Keratinocyte (primary cell): ENCODE measurements at regions not wholly inside any gene's neighbourhood (a gene's known extent, or its start where the extent isn't known, plus 50 kb on each side); places are given as distances from the start of the nearest gene placed in this dataset.

Experiments
- EZH2 ChIP-seq: IDR thresholded peaks from one replicate; pipeline ENCODE4 v1.6.1; 2012; ENCODE audit warnings: inconsistent platforms, mild to moderate bottlenecking, low read length, moderate library complexity
- TF ChIP-seq, protein P1 (sequence below), 3 experiments: IDR thresholded peaks in 1 of 3; conservative IDR thresholded peaks in 1 of 3; optimal IDR thresholded peaks in 1 of 3; 2 replicates in 2 of 3; 3 replicates in 1 of 3; pipeline versions ENCODE3 to v1.5.1; 2011; ENCODE audit warnings: low read length in 3 of 3, mild to moderate bottlenecking in 3 of 3, moderate library complexity in 2 of 3, control low read depth in 1 of 3, inconsistent platforms in 1 of 3; ENCODE audit not compliant: insufficient read depth in 2 of 3; ENCODE audit errors: extremely low read depth in 1 of 3

DNA sequence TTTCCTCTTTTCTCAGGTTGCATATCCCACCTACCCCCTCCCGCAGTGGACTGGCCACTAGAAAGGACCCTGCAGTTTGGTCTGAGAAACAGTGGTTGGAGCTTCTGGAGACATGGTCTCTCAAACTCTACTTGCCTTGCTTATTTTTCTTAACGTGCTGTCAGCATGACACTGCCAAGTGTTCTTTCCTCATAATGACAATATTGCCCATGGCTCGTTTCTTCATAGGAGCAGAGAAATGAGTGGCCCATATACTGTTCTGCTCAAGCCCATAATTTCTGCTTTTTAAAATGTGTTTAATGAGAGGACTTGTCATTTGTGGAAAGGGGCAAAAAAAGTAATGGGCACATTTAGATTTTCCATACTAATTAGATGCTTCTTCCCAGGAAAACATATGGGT is 828.7 kb downstream of the BCL11A start:
- TF ChIP-seq, protein P1, sequence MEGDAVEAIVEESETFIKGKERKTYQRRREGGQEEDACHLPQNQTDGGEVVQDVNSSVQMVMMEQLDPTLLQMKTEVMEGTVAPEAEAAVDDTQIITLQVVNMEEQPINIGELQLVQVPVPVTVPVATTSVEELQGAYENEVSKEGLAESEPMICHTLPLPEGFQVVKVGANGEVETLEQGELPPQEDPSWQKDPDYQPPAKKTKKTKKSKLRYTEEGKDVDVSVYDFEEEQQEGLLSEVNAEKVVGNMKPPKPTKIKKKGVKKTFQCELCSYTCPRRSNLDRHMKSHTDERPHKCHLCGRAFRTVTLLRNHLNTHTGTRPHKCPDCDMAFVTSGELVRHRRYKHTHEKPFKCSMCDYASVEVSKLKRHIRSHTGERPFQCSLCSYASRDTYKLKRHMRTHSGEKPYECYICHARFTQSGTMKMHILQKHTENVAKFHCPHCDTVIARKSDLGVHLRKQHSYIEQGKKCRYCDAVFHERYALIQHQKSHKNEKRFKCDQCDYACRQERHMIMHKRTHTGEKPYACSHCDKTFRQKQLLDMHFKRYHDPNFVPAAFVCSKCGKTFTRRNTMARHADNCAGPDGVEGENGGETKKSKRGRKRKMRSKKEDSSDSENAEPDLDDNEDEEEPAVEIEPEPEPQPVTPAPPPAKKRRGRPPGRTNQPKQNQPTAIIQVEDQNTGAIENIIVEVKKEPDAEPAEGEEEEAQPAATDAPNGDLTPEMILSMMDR (optimal IDR thresholded peaks at IDR 0.05 in 1 of 3, IDR thresholded peaks at IDR 0.05 in 1 of 3, conservative IDR thresholded peaks at IDR 0.05 in 1 of 3; ENCODE audit: extremely low read depth in 1 of 3, insufficient read depth in 2 of 3, low read length in 3 of 3), result no peak
- TF ChIP-seq EZH2, result no peak
